Naive thymus-derived CD4-positive, alpha-beta T cell (primary cell): ENCODE measurements at regions not wholly inside any gene's neighbourhood (a gene's known extent, or its start where the extent isn't known, plus 50 kb on each side); places are given as distances from the start of the nearest gene placed in this dataset.

Source experiments
- ATAC-seq: fragments of 150-1000 bp; cut with Tn5 transposase; 2 replicates; pipeline ENCODE4 v1.10.0; 2021; ENCODE audit warnings: mild to moderate bottlenecking, moderate library complexity
- CTCF ChIA-PET: fragments of 350-600 bp; sonication (Branson Sonifier 250); formaldehyde crosslinking; loops from one replicate; lab custom pipeline; 2021; ENCODE audit warnings: antibody characterized with exemption; lab: Charles Lee
- POLR2A ChIA-PET: fragments of 350-600 bp; sonication (Branson Sonifier 250); formaldehyde crosslinking; loops from one replicate; lab custom pipeline; 2021; ENCODE audit warnings: antibody characterized with exemption, inconsistent platforms; lab: Charles Lee
- DNase-seq, 9 donors: peaks; one replicate each; pipeline versions ENCODE4 v3.0.0 to v3.0.0-alpha.2; 2020 to 2022; ENCODE audit warnings: mixed read lengths in 1 of 9
- H3K27ac ChIP-seq: one replicate; pipeline ENCODE4 v1.7.0; 2013; ENCODE audit warnings: mild to moderate bottlenecking, low read depth, low read length, moderate library complexity
- H3K27me3 ChIP-seq, 2 donors: one replicate each; pipeline ENCODE4 v1.7.0; 2013; ENCODE audit warnings: low read length in 2 of 2, mild to moderate bottlenecking in 2 of 2, moderate library complexity in 2 of 2; ENCODE audit not compliant: control insufficient read depth in 2 of 2, insufficient read depth in 2 of 2
- H3K36me3 ChIP-seq, 3 experiments: 1 replicate in 2 of 3; 2 replicates in 1 of 3; pipeline ENCODE4 v1.7.0; 2013; ENCODE audit warnings: low read length in 3 of 3, mild to moderate bottlenecking in 3 of 3, moderate library complexity in 1 of 3; ENCODE audit not compliant: insufficient read depth in 3 of 3, control insufficient read depth in 2 of 3
- H3K4me1 ChIP-seq, 2 donors: one replicate each; pipeline ENCODE4 v1.7.0; 2013; ENCODE audit warnings: low read length in 2 of 2, mild to moderate bottlenecking in 2 of 2, moderate library complexity in 1 of 2; ENCODE audit not compliant: control insufficient read depth in 2 of 2, insufficient read depth in 2 of 2
- H3K4me3 ChIP-seq: 2 replicates; pipeline ENCODE4 v1.7.0; 2013; ENCODE audit warnings: mild to moderate bottlenecking, low read length
- H3K9me3 ChIP-seq, 3 experiments: 1 replicate in 2 of 3; 2 replicates in 1 of 3; pipeline ENCODE4 v1.7.0; 2013; ENCODE audit warnings: low read length in 3 of 3; ENCODE audit not compliant: control insufficient read depth in 2 of 3
- H3K27ac Mint-ChIP-seq, 9 donors: one replicate each; pipeline ENCODE4 v1.8.0; 2020 to 2022; ENCODE audit warnings: mixed read lengths in 9 of 9, mild to moderate bottlenecking in 8 of 9, moderate library complexity in 5 of 9, inconsistent platforms in 2 of 9
- H3K27me3 Mint-ChIP-seq, 5 donors: one replicate each; pipeline ENCODE4 v1.8.0; 2021 to 2022; ENCODE audit warnings: mixed read lengths in 5 of 5, mild to moderate bottlenecking in 1 of 5
- H3K36me3 Mint-ChIP-seq, 5 donors: one replicate each; pipeline ENCODE4 v1.8.0; 2020 to 2022; ENCODE audit warnings: mixed read lengths in 5 of 5, mild to moderate bottlenecking in 3 of 5, inconsistent platforms in 1 of 5
- H3K4me1 Mint-ChIP-seq, 7 donors: one replicate each; pipeline ENCODE4 v1.8.0; 2020 to 2022; ENCODE audit warnings: mixed read lengths in 7 of 7, mild to moderate bottlenecking in 3 of 7, inconsistent platforms in 1 of 7
- H3K4me3 Mint-ChIP-seq, 10 donors: one replicate each; pipeline ENCODE4 v1.8.0; 2020 to 2022; ENCODE audit warnings: mild to moderate bottlenecking in 10 of 10, mixed read lengths in 10 of 10, moderate library complexity in 6 of 10, inconsistent platforms in 2 of 10
- H3K9me3 Mint-ChIP-seq, 11 donors: one replicate each; pipeline ENCODE4 v1.8.0; 2020 to 2022; ENCODE audit warnings: mixed read lengths in 11 of 11, mild to moderate bottlenecking in 4 of 11, inconsistent platforms in 1 of 11, moderate library complexity in 1 of 11
- intact Hi-C, 2 donors: fragments of 100-400 bp; cut with micrococcal nuclease; formaldehyde crosslinking; loops; one replicate each; pipeline ENCODE4 v1.15.1; 2023

DNA sequence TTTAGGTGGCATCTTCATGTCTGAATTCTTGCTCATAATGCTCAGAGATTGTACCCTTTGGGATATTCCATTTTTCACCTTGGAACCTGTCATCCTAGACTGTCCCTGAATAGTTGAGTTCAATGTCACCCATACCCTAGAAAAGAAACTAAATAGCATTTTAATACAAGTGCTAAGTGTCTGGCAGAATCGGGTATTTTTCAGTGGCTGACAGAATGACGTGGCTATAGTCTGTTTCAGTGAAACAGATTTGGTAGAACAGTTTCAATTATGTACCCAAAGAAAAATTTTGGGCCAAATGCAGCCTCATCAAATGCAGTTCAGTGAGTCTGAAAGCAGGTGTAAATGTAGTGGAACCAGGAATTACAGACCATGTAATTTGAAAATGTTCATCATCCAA lies 1041.2 kb downstream of the DTWD2 start:
- H3K4me1 Mint-ChIP-seq, result no peaks in the 10 kb centered on the region
- H3K36me3 ChIP-seq, result no peaks in the 10 kb centered on the region
- H3K27me3 Mint-ChIP-seq, result no peaks in the 10 kb centered on the region
- no peaks in the 10 kb centered on the region for H3K4me1 ChIP-seq
- DNase-seq (no peak), ATAC-seq (no peak)
- H3K9me3 Mint-ChIP-seq, result peaks cover 0 to 7% (median 3%) of the 10 kb centered on the region in 11 donors
- no peaks in the 10 kb centered on the region for H3K9me3 ChIP-seq
- H3K27me3 ChIP-seq, result no peaks in the 10 kb centered on the region
- H3K4me3 ChIP-seq, result no peak overlapping the region
- H3K27ac Mint-ChIP-seq, result no peak overlapping the region
- intact Hi-C loops, result no loop called here
- ChIA-PET POLR2A (no interaction called here), CTCF (no interaction called here)
- H3K27ac ChIP-seq, result no peak overlapping the region
- no peak overlapping the region for H3K4me3 Mint-ChIP-seq
- H3K36me3 Mint-ChIP-seq, result no peaks in the 10 kb centered on the region

DNA sequence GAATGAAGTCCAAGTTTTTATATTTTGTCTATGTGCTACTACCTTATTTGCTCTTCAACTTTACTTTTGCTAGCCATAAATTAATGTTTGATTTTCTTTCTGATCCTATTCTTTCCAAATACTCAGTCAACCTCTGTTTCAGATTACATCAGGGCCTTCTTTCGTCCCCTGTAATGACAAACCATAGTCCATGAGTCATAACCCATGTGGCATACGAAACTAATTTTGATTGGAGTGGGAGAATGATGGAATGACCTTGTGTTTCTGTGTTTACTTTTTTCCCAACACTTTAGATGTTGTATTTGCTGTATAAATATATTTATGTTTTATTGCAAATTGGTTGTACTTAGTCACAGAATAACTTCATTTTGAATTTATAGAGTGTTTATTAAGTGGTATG lies 1043.1 kb downstream of the DTWD2 start:
- intact Hi-C loops, result no loop called here
- ChIA-PET CTCF (no interaction called here), POLR2A (no interaction called here)
- H3K27me3 Mint-ChIP-seq, result no peaks in the 10 kb centered on the region
- Histone ChIP-seq H3K27me3 (no peaks in the 10 kb centered on the region), H3K27ac (no peak overlapping the region), H3K9me3 (no peaks in the 10 kb centered on the region), H3K36me3 (no peaks in the 10 kb centered on the region), H3K4me1 (no peaks in the 10 kb centered on the region), H3K4me3 (no peak overlapping the region)
- H3K4me1 Mint-ChIP-seq, result no peaks in the 10 kb centered on the region
- ATAC-seq (no peak), DNase-seq (no peak)
- H3K4me3 Mint-ChIP-seq, result no peak overlapping the region
- H3K36me3 Mint-ChIP-seq, result no peaks in the 10 kb centered on the region
- no peak overlapping the region for H3K27ac Mint-ChIP-seq
- H3K9me3 Mint-ChIP-seq, result peaks cover 0 to 7% (median 3%) of the 10 kb centered on the region in 11 donors

DNA sequence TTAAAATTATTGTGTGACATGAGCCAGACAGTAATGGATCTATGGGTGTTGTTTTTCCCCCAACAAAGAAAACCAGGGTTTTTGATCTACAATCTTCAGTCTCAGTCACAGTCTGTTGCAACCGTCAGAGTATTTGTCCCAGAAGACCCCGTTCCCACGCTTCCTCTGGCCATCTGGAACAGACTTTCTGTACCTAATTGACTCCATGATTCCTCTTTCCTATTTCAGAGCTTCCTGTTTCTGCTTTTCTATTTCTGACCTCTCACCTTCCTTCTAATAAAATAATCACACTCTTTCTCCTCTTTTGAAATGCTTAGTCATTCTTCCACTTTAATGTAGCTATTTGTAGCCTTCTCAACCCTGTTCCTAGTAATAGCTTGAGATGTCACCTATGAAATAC lies 1044.8 kb downstream of the DTWD2 start:
- Mint-ChIP-seq H3K27me3 (no peaks in the 10 kb centered on the region), H3K4me1 (no peaks in the 10 kb centered on the region), H3K27ac (no peak overlapping the region), H3K36me3 (no peaks in the 10 kb centered on the region), H3K4me3 (no peak overlapping the region), H3K9me3 (peaks cover 0 to 23% (median 5%) of the 10 kb centered on the region in 11 donors)
- no peak for ATAC-seq
- Histone ChIP-seq H3K4me1 (no peaks in the 10 kb centered on the region), H3K9me3 (no peaks in the 10 kb centered on the region), H3K4me3 (no peak overlapping the region), H3K27ac (no peak overlapping the region), H3K27me3 (no peaks in the 10 kb centered on the region), H3K36me3 (no peaks in the 10 kb centered on the region)
- intact Hi-C loops, result no loop called here
- ChIA-PET POLR2A (no interaction called here), CTCF (no interaction called here)
- DNase-seq, result no peak

DNA sequence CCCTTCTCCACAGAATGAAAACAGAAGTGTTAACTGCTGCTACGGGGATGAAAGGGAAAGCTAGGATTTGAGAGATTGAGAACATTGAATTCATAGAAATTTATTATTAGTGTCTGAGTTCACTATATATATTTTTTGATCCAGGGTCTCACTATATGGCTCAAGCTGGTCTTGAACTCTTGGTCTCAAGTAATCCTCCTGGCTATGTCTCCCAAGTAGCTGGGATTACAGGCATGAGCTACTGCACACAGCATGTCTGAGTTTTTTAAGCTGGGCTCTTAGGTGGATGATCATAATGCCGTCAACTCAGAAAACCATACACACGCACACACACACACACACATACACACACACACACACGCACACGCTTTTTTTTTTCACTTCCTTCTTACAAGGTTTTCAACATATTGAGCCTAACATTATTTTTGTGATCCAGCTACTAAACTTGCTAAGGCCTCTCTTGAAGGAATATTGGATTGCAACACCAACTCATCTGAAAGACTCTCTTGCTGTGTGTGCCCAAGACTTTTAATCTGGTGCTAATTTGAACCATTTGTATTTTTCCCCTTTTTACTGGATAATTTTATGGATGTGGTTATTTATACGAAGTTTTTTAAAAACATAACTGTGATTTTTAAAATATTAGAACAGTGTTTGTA lies 1045.4 kb downstream of the DTWD2 start:
- ChIA-PET POLR2A (no interaction called here), CTCF (interaction anchor here (0.6 kb wide), 1 partner anchor 610 kb away, joined by 3 read pairs; no protein-coding TSS in a partner anchor)
- H3K9me3 Mint-ChIP-seq, result peaks cover 0 to 25% (median 5%) of the 10 kb centered on the region in 11 donors
- Histone ChIP-seq H3K27me3 (no peaks in the 10 kb centered on the region), H3K36me3 (no peaks in the 10 kb centered on the region), H3K4me1 (no peaks in the 10 kb centered on the region), H3K4me3 (no peak overlapping the region), H3K27ac (no peak overlapping the region), H3K9me3 (no peaks in the 10 kb centered on the region)
- H3K4me1 Mint-ChIP-seq, result no peaks in the 10 kb centered on the region
- DNase-seq (no peak), ATAC-seq (no peak)
- intact Hi-C loops, result no loop called here
- H3K27ac Mint-ChIP-seq, result no peak overlapping the region
- H3K36me3 Mint-ChIP-seq, result no peaks in the 10 kb centered on the region
- H3K4me3 Mint-ChIP-seq, result no peak overlapping the region
- no peaks in the 10 kb centered on the region for H3K27me3 Mint-ChIP-seq

DNA sequence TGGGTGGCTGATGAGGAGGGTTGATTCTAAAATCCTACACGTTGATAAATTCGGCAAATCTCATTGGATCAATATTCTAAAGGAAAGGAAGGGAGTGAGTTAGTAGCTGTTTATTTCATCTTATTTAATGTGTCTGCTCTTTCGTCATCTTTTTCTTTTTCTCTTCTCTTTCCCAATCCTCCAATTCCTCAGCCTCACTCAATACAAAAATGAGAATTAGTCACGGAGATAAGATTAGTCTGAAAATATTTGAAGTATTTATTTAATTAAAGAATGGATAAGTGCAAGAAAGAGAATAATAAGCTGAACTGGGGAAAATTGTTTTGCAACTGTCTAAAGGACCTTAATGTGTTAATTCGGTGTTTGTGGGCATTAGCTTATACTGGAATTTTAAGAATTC lies 1095.1 kb downstream of the DTWD2 start:
- ATAC-seq (no peak), DNase-seq (no peak)
- POLR2A ChIA-PET, result no interaction called here
- Histone ChIP-seq H3K27me3 (no peaks in the 10 kb centered on the region), H3K27ac (no peak overlapping the region), H3K4me3 (no peak overlapping the region), H3K36me3 (no peaks in the 10 kb centered on the region), H3K9me3 (no peaks in the 10 kb centered on the region), H3K4me1 (no peaks in the 10 kb centered on the region)
- intact Hi-C loops, result no loop called here
- CTCF ChIA-PET, result no interaction called here
- peaks cover 0 to 9% (median 0%) of the 10 kb centered on the region in 11 donors for H3K9me3 Mint-ChIP-seq
- peaks cover 0 to 14% (median 0%) of the 10 kb centered on the region in 7 donors for H3K4me1 Mint-ChIP-seq
- no peak overlapping the region for H3K4me3 Mint-ChIP-seq
- no peaks in the 10 kb centered on the region for H3K36me3 Mint-ChIP-seq
- H3K27ac Mint-ChIP-seq, result no peak overlapping the region
- no peaks in the 10 kb centered on the region for H3K27me3 Mint-ChIP-seq

DNA sequence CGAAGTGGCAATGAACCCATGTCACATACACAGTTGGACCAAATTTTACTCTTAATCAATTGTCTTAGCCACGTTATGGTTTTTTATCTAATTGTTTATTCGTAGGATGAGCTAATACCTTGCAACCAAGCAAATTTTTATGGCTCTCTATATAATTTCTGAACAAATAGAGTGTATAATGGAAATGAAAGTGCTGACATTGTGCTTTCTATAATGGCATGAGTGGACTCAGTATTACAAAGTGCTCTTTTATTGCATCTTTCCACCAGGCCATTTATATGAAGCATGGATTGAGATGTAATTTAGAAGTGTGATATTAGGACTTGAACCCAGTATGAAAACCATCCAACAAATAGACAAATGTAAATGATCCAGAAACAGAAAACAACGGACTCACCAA lies 1096.0 kb downstream of the DTWD2 start:
- CTCF ChIA-PET, result no interaction called here
- H3K27me3 ChIP-seq, result no peaks in the 10 kb centered on the region
- intact Hi-C loops, result no loop called here
- H3K36me3 Mint-ChIP-seq, result peaks cover 0 to 3% (median 0%) of the 10 kb centered on the region in 5 donors
- H3K4me1 Mint-ChIP-seq, result peaks cover 0 to 18% (median 0%) of the 10 kb centered on the region in 7 donors
- H3K9me3 ChIP-seq, result no peaks in the 10 kb centered on the region
- H3K4me3 Mint-ChIP-seq, result no peak overlapping the region
- peaks cover 0 to 9% (median 0%) of the 10 kb centered on the region in 11 donors for H3K9me3 Mint-ChIP-seq
- no peaks in the 10 kb centered on the region for H3K36me3 ChIP-seq
- no peak for DNase-seq
- H3K4me3 ChIP-seq, result no peak overlapping the region
- H3K27me3 Mint-ChIP-seq, result no peaks in the 10 kb centered on the region
- no peak for ATAC-seq
- H3K4me1 ChIP-seq, result no peaks in the 10 kb centered on the region
- POLR2A ChIA-PET, result no interaction called here
- no peak overlapping the region for H3K27ac ChIP-seq
- H3K27ac Mint-ChIP-seq, result no peak overlapping the region

- Histone ChIP-seq H3K4me3 (no peak overlapping the region), H3K4me1 (no peaks in the 10 kb centered on the region), H3K27ac (no peak overlapping the region), H3K9me3 (no peaks in the 10 kb centered on the region), H3K36me3 (no peaks in the 10 kb centered on the region), H3K27me3 (no peaks in the 10 kb centered on the region)
- POLR2A ChIA-PET, result no interaction called here
- Mint-ChIP-seq H3K36me3 (peaks cover 0 to 3% (median 0%) of the 10 kb centered on the region in 5 donors), H3K27me3 (no peaks in the 10 kb centered on the region), H3K4me3 (peak overlapping the region in 1 of 10 donors; percentile 44), H3K9me3 (peaks cover 0 to 12% (median 2%) of the 10 kb centered on the region in 11 donors), H3K27ac (peak overlapping the region in 1 of 9 donors; percentile 66), H3K4me1 (peaks cover 0 to 18% (median 0%) of the 10 kb centered on the region in 7 donors)
- DNase-seq, result no peak
- intact Hi-C loops, result no loop called here
- CTCF ChIA-PET, result no interaction called here
- ATAC-seq, result peak; percentile 53
Observed at GRCh38 chr5:117889596-117889995, 1098.8 kb downstream of the DTWD2 start.
